ENCODE measurements at regions not wholly inside any gene's neighbourhood (a gene's known extent, or its start where the extent isn't known, plus 50 kb on each side); places are given as distances from the start of the nearest gene placed in this dataset.
"Not testable (repeated sequence)": the region's sequence is repeated elsewhere in the genome, so short reads cannot be mapped to it uniquely, and the experiment has no call there.

DNA sequence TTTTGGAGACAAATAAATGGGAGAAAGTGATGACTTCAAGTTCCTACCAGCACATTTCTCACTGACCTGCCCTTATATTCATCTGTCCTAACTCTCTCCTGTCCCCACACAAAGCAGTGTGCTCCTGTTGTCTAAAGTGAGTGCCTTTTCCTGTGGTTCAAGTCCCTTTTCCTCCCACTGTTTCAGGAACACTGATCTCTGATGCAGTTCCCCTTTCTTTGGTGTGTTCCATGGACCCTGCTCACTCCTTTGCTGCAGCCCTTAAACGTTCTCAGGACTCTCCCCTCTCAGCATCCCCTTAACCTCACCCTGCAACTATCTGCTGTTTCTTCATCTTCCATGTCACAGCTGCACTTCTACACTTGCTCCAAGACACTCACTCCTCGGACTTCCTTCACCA lies 195.8 kb upstream of the ETV3 start:
- 73% methylated on average over 2 of the region's 2 CpGs for WGBS (ENCODE audit: insufficient coverage, low lambda C conversion rate)
- DNase-seq, result no peak

DNA sequence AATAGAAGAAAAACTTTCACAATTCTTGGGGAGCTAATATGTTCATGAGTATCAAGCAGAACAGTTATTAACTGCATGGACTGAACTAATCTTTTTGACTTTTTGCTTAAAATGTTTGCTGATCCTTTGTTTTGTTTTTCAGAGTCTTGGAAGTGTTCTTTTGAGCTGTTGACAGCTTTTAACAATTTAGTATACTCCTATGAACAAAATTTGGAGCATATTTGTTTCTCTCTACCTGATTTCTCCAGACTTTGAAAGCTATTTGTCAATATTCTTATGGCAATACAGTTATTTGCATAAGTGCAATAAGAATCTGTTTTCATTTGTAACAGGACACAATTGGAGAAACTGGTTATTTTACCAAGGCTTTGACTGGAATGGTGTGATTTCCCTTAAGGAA lies 192.0 kb upstream of the ETV3 start:
- H3K36me3 ChIP-seq (ENCODE audit: control insufficient read depth, insufficient read depth, low read length); H3K4me1 ChIP-seq (ENCODE audit: control insufficient read depth, insufficient read depth, low read length); H3K9me3 ChIP-seq (ENCODE audit: control insufficient read depth, low read depth, low read length); H3K27ac ChIP-seq (ENCODE audit: low read length); H3K27me3 ChIP-seq (ENCODE audit: control insufficient read depth, insufficient read depth, low read length); H3K4me3 ChIP-seq (ENCODE audit: low read length); DNase-seq: not testable (repeated sequence)

More for the DNA sequence above, 195.8 kb upstream of the ETV3 start:
- Histone ChIP-seq H3K4me3 (ENCODE audit: low read length) (no peak overlapping the region), H3K9me3 (ENCODE audit: control insufficient read depth, low read depth, low read length) (no peaks in the 10 kb centered on the region), H3K36me3 (ENCODE audit: control insufficient read depth, insufficient read depth, low read length) (no peaks in the 10 kb centered on the region), H3K4me1 (ENCODE audit: control insufficient read depth, insufficient read depth, low read length) (no peaks in the 10 kb centered on the region), H3K27me3 (ENCODE audit: control insufficient read depth, insufficient read depth, low read length) (no peaks in the 10 kb centered on the region), H3K27ac (ENCODE audit: low read length) (no peak overlapping the region)

DNA sequence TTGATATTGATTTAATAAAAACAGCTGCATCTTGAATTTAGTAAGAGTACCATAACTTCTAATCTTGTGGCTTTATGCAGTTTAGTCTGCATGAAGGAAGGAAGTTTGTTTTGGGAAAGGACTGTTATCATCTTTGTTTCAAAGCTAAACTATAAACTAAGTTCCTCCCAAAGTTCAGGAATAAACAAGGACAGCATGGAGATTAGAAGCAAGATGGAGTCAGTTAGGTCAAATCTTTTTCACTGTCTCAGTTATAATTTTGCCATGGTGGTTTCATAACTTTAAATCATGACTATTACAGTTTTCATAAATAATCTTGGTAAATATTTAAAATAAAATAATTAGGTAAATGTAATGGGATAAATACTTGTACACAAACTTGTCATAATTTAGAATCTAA lies 189.9 kb upstream of the ETV3 start:
- not testable (repeated sequence) for H3K27me3 ChIP-seq (ENCODE audit: control insufficient read depth, insufficient read depth, low read length); H3K9me3 ChIP-seq (ENCODE audit: control insufficient read depth, low read depth, low read length); H3K36me3 ChIP-seq (ENCODE audit: control insufficient read depth, insufficient read depth, low read length); H3K4me3 ChIP-seq (ENCODE audit: low read length); H3K27ac ChIP-seq (ENCODE audit: low read length); H3K4me1 ChIP-seq (ENCODE audit: control insufficient read depth, insufficient read depth, low read length); DNase-seq

GRCh38 chr1:157326173-157326859 lies 188.1 kb upstream of the ETV3 start:
- no peak for DNase-seq
- no CpG with 5 or more reads among the region's 7 CpGs for WGBS (ENCODE audit: insufficient coverage, low lambda C conversion rate)
- H3K36me3 ChIP-seq (ENCODE audit: control insufficient read depth, insufficient read depth, low read length), result no peaks in the 10 kb centered on the region
- H3K27ac ChIP-seq (ENCODE audit: low read length), result no peak overlapping the region
- no peaks in the 10 kb centered on the region for H3K9me3 ChIP-seq (ENCODE audit: control insufficient read depth, low read depth, low read length)
- no peaks in the 10 kb centered on the region for H3K4me1 ChIP-seq (ENCODE audit: control insufficient read depth, insufficient read depth, low read length)
- no peaks in the 10 kb centered on the region for H3K27me3 ChIP-seq (ENCODE audit: control insufficient read depth, insufficient read depth, low read length)
- no peak overlapping the region for H3K4me3 ChIP-seq (ENCODE audit: low read length)

DNA sequence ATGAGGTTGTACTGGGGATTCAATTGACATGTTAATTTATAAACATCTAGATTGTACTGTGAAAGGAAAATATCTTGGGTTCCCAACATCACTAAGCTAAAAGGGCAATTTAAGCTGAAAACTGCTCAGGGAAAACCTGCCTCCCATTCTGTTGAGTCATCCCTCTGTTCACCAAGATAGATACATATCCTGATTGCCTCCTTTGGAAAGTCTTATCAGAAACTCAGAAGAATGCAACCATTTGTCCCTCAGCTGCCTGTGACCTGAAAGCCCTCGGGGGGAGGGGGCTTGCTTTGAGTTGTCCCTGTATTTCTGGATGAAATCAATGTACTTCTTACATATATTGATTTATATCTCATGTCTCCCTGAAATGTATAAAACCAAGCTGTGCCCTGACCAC lies 187.0 kb upstream of the ETV3 start:
- Histone ChIP-seq H3K27me3 (ENCODE audit: control insufficient read depth, insufficient read depth, low read length) (no peaks in the 10 kb centered on the region), H3K9me3 (ENCODE audit: control insufficient read depth, low read depth, low read length) (no peaks in the 10 kb centered on the region), H3K27ac (ENCODE audit: low read length) (no peak overlapping the region), H3K36me3 (ENCODE audit: control insufficient read depth, insufficient read depth, low read length) (no peaks in the 10 kb centered on the region), H3K4me3 (ENCODE audit: low read length) (no peak overlapping the region), H3K4me1 (ENCODE audit: control insufficient read depth, insufficient read depth, low read length) (no peaks in the 10 kb centered on the region)
- no CpG with 5 or more reads among the region's 1 CpG for WGBS (ENCODE audit: insufficient coverage, low lambda C conversion rate)
- DNase-seq, result no peak

GRCh38 chr1:157321972-157322371 lies 183.8 kb upstream of the ETV3 start:
- no CpG with 5 or more reads among the region's 1 CpG for WGBS (ENCODE audit: insufficient coverage, low lambda C conversion rate)
- H3K36me3 ChIP-seq (ENCODE audit: control insufficient read depth, insufficient read depth, low read length); H3K27me3 ChIP-seq (ENCODE audit: control insufficient read depth, insufficient read depth, low read length); H3K27ac ChIP-seq (ENCODE audit: low read length); H3K4me3 ChIP-seq (ENCODE audit: low read length); H3K4me1 ChIP-seq (ENCODE audit: control insufficient read depth, insufficient read depth, low read length); DNase-seq; H3K9me3 ChIP-seq (ENCODE audit: control insufficient read depth, low read depth, low read length): not testable (repeated sequence)

DNA sequence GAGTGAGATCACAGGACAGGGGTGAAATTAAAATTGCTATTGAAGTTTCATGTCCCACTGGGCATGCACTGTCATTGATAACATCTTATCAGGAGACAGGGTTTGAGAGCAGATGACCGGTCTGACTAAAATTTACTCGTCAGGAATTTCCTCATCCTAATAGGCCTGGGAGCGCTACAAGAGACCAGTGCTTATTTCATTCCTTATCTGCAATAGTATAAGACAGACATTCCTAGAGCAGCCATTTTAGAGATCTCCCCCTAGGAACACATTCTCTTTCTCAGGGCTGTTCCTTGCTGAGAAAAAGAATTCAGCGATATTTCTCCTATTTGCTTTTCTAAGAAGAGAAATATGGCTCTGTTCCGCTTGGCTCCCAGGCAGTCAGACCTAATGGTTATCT lies 181.4 kb upstream of the ETV3 start:
- DNase-seq, result no peak
- H3K9me3 ChIP-seq (ENCODE audit: control insufficient read depth, low read depth, low read length), result no peaks in the 10 kb centered on the region
- H3K4me3 ChIP-seq (ENCODE audit: low read length), result no peak overlapping the region
- WGBS (ENCODE audit: insufficient coverage, low lambda C conversion rate), result 80% methylated on average over 1 of the region's 5 CpGs
- H3K27ac ChIP-seq (ENCODE audit: low read length), result no peak overlapping the region
- no peaks in the 10 kb centered on the region for H3K27me3 ChIP-seq (ENCODE audit: control insufficient read depth, insufficient read depth, low read length)
- no peaks in the 10 kb centered on the region for H3K4me1 ChIP-seq (ENCODE audit: control insufficient read depth, insufficient read depth, low read length)
- no peaks in the 10 kb centered on the region for H3K36me3 ChIP-seq (ENCODE audit: control insufficient read depth, insufficient read depth, low read length)

DNA sequence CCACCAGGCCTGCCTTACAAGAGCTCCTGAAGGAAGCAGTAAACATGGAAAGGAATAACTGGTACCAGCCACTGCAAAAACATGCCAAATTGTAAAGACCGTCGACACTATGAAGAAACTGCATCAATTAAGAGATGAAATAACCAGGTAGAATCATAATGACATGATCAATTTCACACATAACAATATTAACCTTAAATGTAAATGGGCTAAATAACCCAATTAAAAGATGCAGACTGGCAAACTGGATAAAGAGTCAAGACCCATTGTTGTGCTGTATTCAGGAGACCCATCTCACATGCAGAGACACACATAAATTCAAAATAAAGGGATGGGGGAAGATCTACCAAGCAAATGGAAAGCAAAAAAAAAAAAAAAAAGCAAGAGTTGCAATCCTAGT lies 179.0 kb upstream of the ETV3 start:
- not testable (repeated sequence) for DNase-seq; H3K27ac ChIP-seq (ENCODE audit: low read length); H3K9me3 ChIP-seq (ENCODE audit: control insufficient read depth, low read depth, low read length); H3K27me3 ChIP-seq (ENCODE audit: control insufficient read depth, insufficient read depth, low read length); H3K4me3 ChIP-seq (ENCODE audit: low read length); H3K4me1 ChIP-seq (ENCODE audit: control insufficient read depth, insufficient read depth, low read length); H3K36me3 ChIP-seq (ENCODE audit: control insufficient read depth, insufficient read depth, low read length)
- no CpG with 5 or more reads among the region's 2 CpGs for WGBS (ENCODE audit: insufficient coverage, low lambda C conversion rate)

DNA sequence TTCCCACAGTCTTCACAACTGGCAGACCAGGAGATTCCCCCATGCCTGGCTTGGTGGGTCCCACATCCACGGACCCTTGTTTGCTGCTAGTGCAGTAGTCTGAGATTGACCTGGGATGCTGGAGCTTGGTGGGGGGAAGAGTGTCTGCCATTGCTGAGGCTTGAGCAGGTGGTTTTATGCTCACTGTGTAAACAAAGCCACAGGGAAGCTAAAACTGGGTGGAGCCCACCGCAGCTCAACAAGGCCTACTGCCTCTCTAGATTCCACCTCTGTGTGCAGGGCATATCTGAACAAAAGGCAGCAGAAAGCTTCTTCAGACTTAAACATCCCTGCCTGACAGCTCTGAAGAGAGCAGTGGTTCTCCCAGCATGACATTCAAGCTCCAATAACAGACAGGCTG lies 177.3 kb upstream of the ETV3 start:
- no peak for DNase-seq
- Histone ChIP-seq H3K4me1 (ENCODE audit: control insufficient read depth, insufficient read depth, low read length) (peaks cover 4% of the 10 kb centered on the region), H3K9me3 (ENCODE audit: control insufficient read depth, low read depth, low read length) (no peaks in the 10 kb centered on the region), H3K27me3 (ENCODE audit: control insufficient read depth, insufficient read depth, low read length) (no peaks in the 10 kb centered on the region), H3K27ac (ENCODE audit: low read length) (no peak overlapping the region), H3K36me3 (ENCODE audit: control insufficient read depth, insufficient read depth, low read length) (no peaks in the 10 kb centered on the region), H3K4me3 (ENCODE audit: low read length) (no peak overlapping the region)
- WGBS (ENCODE audit: insufficient coverage, low lambda C conversion rate), result no CpG with 5 or more reads among the region's 2 CpGs

DNA sequence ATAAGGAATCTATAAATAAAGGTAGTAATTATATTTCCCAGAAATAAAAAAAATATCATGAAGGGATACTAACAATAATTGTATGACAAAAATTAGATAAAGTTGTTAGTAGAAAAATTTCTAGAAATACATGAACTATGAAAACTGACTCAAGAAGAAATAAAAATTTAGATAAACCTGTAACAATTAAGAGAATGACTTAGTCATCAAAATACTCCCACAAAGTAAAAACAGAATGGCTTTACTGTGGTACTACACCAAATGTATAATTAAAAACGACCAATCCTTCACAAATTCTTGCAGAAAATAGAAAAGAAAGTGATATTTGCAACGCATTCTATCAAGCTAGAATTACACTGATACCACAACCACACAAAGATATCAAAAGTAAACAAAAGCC lies 176.2 kb upstream of the ETV3 start:
- Histone ChIP-seq H3K4me3 (ENCODE audit: low read length) (no peak overlapping the region), H3K27me3 (ENCODE audit: control insufficient read depth, insufficient read depth, low read length) (no peaks in the 10 kb centered on the region), H3K4me1 (ENCODE audit: control insufficient read depth, insufficient read depth, low read length) (peaks cover 4% of the 10 kb centered on the region), H3K27ac (ENCODE audit: low read length) (no peak overlapping the region), H3K36me3 (ENCODE audit: control insufficient read depth, insufficient read depth, low read length) (no peaks in the 10 kb centered on the region), H3K9me3 (ENCODE audit: control insufficient read depth, low read depth, low read length) (no peaks in the 10 kb centered on the region)
- no CpG with 5 or more reads among the region's 2 CpGs for WGBS (ENCODE audit: insufficient coverage, low lambda C conversion rate)
- no peak for DNase-seq

DNA sequence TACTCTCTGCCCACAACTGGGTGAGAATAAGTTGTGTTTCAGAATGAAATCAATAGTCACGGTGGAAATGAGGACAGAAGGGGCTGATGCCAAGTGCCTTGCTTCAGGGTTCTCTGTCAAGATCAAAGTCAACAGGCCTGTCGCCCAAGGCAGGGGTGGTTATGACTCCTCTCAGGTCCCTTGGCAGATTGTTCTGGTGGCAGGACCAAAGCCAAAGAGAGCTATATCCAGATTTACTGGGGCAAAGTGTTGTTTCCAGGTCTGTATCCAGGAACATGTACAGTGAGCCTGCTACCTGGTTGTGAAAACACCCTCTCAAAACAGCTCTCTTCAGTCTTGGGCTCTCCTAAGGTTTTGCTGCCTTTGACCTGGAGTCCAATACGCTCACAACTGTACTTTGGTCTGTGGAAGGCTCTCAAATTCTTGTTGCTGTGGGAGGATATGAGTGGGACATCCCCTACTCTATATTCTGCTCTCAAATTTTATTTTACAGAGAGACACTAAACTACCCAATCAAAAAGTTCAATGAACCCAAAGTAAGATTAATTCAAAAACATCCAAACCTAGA lies 175.1 kb upstream of the ETV3 start:
- H3K4me3 ChIP-seq (ENCODE audit: low read length), result no peak overlapping the region
- peaks cover 4% of the 10 kb centered on the region for H3K4me1 ChIP-seq (ENCODE audit: control insufficient read depth, insufficient read depth, low read length)
- DNase-seq, result no peak
- H3K36me3 ChIP-seq (ENCODE audit: control insufficient read depth, insufficient read depth, low read length), result no peaks in the 10 kb centered on the region
- H3K27me3 ChIP-seq (ENCODE audit: control insufficient read depth, insufficient read depth, low read length), result no peaks in the 10 kb centered on the region
- no peak overlapping the region for H3K27ac ChIP-seq (ENCODE audit: low read length)
- H3K9me3 ChIP-seq (ENCODE audit: control insufficient read depth, low read depth, low read length), result no peaks in the 10 kb centered on the region
- WGBS (ENCODE audit: insufficient coverage, low lambda C conversion rate), result no CpG with 5 or more reads among the region's 3 CpGs
